Prostate gland (tissue), 2 donors: ENCODE measurements at regions not wholly inside any gene's neighbourhood (a gene's known extent, or its start where the extent isn't known, plus 50 kb on each side); places are given as distances from the start of the nearest gene placed in this dataset.

Experiments
- DNase-seq: peaks from one replicate; pipeline ENCODE4 v3.0.0-alpha.2; 2019; ENCODE audit warnings: low spot score
- H3K27ac ChIP-seq, 2 donors: fragments of 200-600 bp; sonication (generic); 2 replicates each; pipeline ENCODE4 v1.5.1; 2017 to 2019
- H3K27me3 ChIP-seq: fragments of 200-600 bp; sonication (generic); replicated peaks from 2 replicates; pipeline ENCODE4 v1.5.1; 2019; ENCODE audit not compliant: insufficient read depth
- H3K36me3 ChIP-seq, 2 donors: fragments of 200-600 bp; sonication (generic); 1 replicate in 1 of 2; 2 replicates in 1 of 2; pipeline versions ENCODE4 v1.5.1 to v1.8.1; 2017 to 2019
- H3K4me1 ChIP-seq: fragments of 200-600 bp; sonication (generic); replicated peaks from 2 replicates; pipeline ENCODE4 v1.5.1; 2019
- H3K4me3 ChIP-seq, 2 donors: fragments of 200-600 bp; sonication (generic); 2 replicates each; pipeline ENCODE4 v1.5.1; 2017 to 2019
- H3K9me3 ChIP-seq: fragments of 200-600 bp; sonication (generic); 2 replicates; pipeline ENCODE4 v1.5.1; 2017
- CTCF ChIP-seq, 4 experiments: fragments of 200-600 bp in 2 of 4; fragments of 450-650 bp in 2 of 4; sonication (generic) in 2 of 4; IDR thresholded peaks; 1 replicate in 3 of 4; 2 replicates in 1 of 4; pipeline ENCODE4 v1.5.1; 2016 to 2019; ENCODE audit warnings: antibody characterized with exemption in 4 of 4, mild to moderate bottlenecking in 2 of 4, moderate library complexity in 2 of 4
- POLR2A ChIP-seq: fragments of 450-650 bp; IDR thresholded peaks from one replicate; pipeline ENCODE4 v1.6.1; 2016; ENCODE audit warnings: antibody characterized with exemption, mild to moderate bottlenecking
- POLR2AphosphoS5 ChIP-seq: sonication (generic); formaldehyde crosslinking; IDR thresholded peaks from one replicate; pipeline ENCODE4 v1.6.1; 2017; ENCODE audit warnings: antibody characterized with exemption
- WGBS: methylation state at CpG from one replicate; pipeline ENCODE4 v1.1.5; 2018; 5-methylcytosine and 5-hydroxymethylcytosine counted together
- intact Hi-C: fragments of 100-400 bp; cut with DNase I; formaldehyde crosslinking; loops from one replicate; pipeline ENCODE4 v1.14.2; 2022

- no peaks in the 10 kb centered on the region for H3K36me3 ChIP-seq
- H3K9me3 ChIP-seq: no peaks in the 10 kb centered on the region
- H3K27me3 ChIP-seq: no peaks in the 10 kb centered on the region
- 40% methylated on average over 6 of the region's 6 CpGs for WGBS
- H3K27ac ChIP-seq: no peak overlapping the region
- H3K4me3 ChIP-seq: no peak overlapping the region
- intact Hi-C loops: no loop called here
- no peaks in the 10 kb centered on the region for H3K4me1 ChIP-seq
- TF ChIP-seq CTCF (IDR thresholded peaks at IDR 0.05) (no peak), POLR2A (no peak), POLR2AphosphoS5 (no peak)
- DNase-seq: no peak
Measured at GRCh38 chr2:58928391-58928790, 687.3 kb upstream of the FANCL start.

GRCh38 chr2:58926112-58926511 lies 685.0 kb upstream of the FANCL start:
- intact Hi-C loops: no loop called here
- TF ChIP-seq CTCF (IDR thresholded peaks at IDR 0.05) (no peak), POLR2A (no peak), POLR2AphosphoS5 (no peak)
- DNase-seq: no peak
- Histone ChIP-seq H3K27ac (no peak overlapping the region), H3K4me3 (no peak overlapping the region), H3K9me3 (no peaks in the 10 kb centered on the region), H3K36me3 (no peaks in the 10 kb centered on the region), H3K27me3 (no peaks in the 10 kb centered on the region), H3K4me1 (no peaks in the 10 kb centered on the region)
- WGBS: 97% methylated on average over 5 of the region's 5 CpGs

- WGBS: 83% methylated on average over 4 of the region's 4 CpGs
- DNase-seq: no peak
- Histone ChIP-seq H3K4me3 (no peak overlapping the region), H3K27me3 (no peaks in the 10 kb centered on the region), H3K4me1 (no peaks in the 10 kb centered on the region), H3K36me3 (no peaks in the 10 kb centered on the region), H3K9me3 (no peaks in the 10 kb centered on the region), H3K27ac (no peak overlapping the region)
- no peak for TF ChIP-seq CTCF (IDR thresholded peaks at IDR 0.05)
- no peak for TF ChIP-seq POLR2AphosphoS5
- no peak for TF ChIP-seq POLR2A
- intact Hi-C loops: no loop called here
Measured at GRCh38 chr2:58925676-58926081, 684.6 kb upstream of the FANCL start.

GRCh38 chr2:58923869-58924268 lies 682.7 kb upstream of the FANCL start:
- Histone ChIP-seq H3K4me1 (no peaks in the 10 kb centered on the region), H3K36me3 (no peaks in the 10 kb centered on the region), H3K27me3 (no peaks in the 10 kb centered on the region), H3K27ac (no peak overlapping the region), H3K9me3 (no peaks in the 10 kb centered on the region), H3K4me3 (no peak overlapping the region)
- intact Hi-C loops: no loop called here
- WGBS: 65% methylated on average over 1 of the region's 1 CpG
- no peak for DNase-seq
- TF ChIP-seq CTCF (IDR thresholded peaks at IDR 0.05) (no peak), POLR2AphosphoS5 (no peak), POLR2A (no peak)

GRCh38 chr2:58922245-58922644 lies 681.1 kb upstream of the FANCL start:
- whole genome bisulfite sequencing: 100% methylated on average over 1 of the region's 1 CpG
- intact Hi-C loops: no loop called here
- Histone ChIP-seq H3K27ac (no peak overlapping the region), H3K9me3 (no peaks in the 10 kb centered on the region), H3K4me1 (no peaks in the 10 kb centered on the region), H3K27me3 (no peaks in the 10 kb centered on the region), H3K4me3 (no peak overlapping the region), H3K36me3 (no peaks in the 10 kb centered on the region)
- TF ChIP-seq POLR2A (no peak), POLR2AphosphoS5 (no peak), CTCF (IDR thresholded peaks at IDR 0.05) (no peak)
- no peak for DNase-seq
